B cell (primary cell): ENCODE measurements at regions not wholly inside any gene's neighbourhood (a gene's known extent, or its start where the extent isn't known, plus 50 kb on each side); places are given as distances from the start of the nearest gene placed in this dataset.

ENCODE experiments used
- CTCF ChIP-seq: fragments of 200-600 bp; IDR thresholded peaks from one replicate; pipeline ENCODE4 v1.8.0; 2022; ENCODE audit warnings: antibody characterized with exemption, mild to moderate bottlenecking
- EZH2 ChIP-seq: IDR thresholded peaks from 2 replicates; pipeline ENCODE4 v1.6.1; 2012; ENCODE audit warnings: borderline replicate concordance, low read depth, mild to moderate bottlenecking, moderate library complexity, low read length; ENCODE audit not compliant: insufficient read depth, poor library complexity, severe bottlenecking

GRCh38 chr7:153496257-153496656 is 555.9 kb upstream of the DPP6 start:
- TF ChIP-seq EZH2 (no peak), CTCF (no peak)
